Left hindlimb (tissue), 1 donor: ENCODE measurements at regions not wholly inside any gene's neighbourhood (a gene's known extent, or its start where the extent isn't known, plus 50 kb on each side); places are given as distances from the start of the nearest gene placed in this dataset.
"Not testable (repeated sequence)": the region's sequence is repeated elsewhere in the genome, so short reads cannot be mapped to it uniquely, and the experiment has no call there.

Experiments
- DNase-seq: peaks from one replicate; pipeline ENCODE4 v3.0.0-alpha.2; 2018

- no peak for DNase-seq
These were observed 55.7 kb upstream of the FAT3 start for GRCh38 chr11:92168936-92169335.

GRCh38 chr11:92167571-92167970 lies 57.0 kb upstream of the FAT3 start:
- no peak for DNase-seq

- no peak for DNase-seq
These were observed 58.3 kb upstream of the FAT3 start for GRCh38 chr11:92166335-92166734.

GRCh38 chr11:92163879-92164278 lies 60.7 kb upstream of the FAT3 start:
- DNase-seq = no peak

GRCh38 chr11:92162776-92163175 lies 61.8 kb upstream of the FAT3 start:
- DNase-seq = no peak

GRCh38 chr11:92159931-92160330 lies 64.7 kb upstream of the FAT3 start:
- no peak for DNase-seq

GRCh38 chr11:92157390-92157789 lies 67.2 kb upstream of the FAT3 start:
- not testable (repeated sequence) for DNase-seq

GRCh38 chr11:92154611-92155010 lies 70.0 kb upstream of the FAT3 start:
- DNase-seq = no peak

GRCh38 chr11:92154110-92154509 lies 70.5 kb upstream of the FAT3 start:
- DNase-seq = no peak

GRCh38 chr11:92153542-92153941 lies 71.1 kb upstream of the FAT3 start:
- DNase-seq = no peak

- no peak for DNase-seq
These were observed 72.4 kb upstream of the FAT3 start for GRCh38 chr11:92152245-92152644.

GRCh38 chr11:92149996-92150395 lies 74.6 kb upstream of the FAT3 start:
- DNase-seq = no peak

GRCh38 chr11:92141725-92142124 lies 82.9 kb upstream of the FAT3 start:
- no peak for DNase-seq

- DNase-seq = no peak
These were observed 83.5 kb upstream of the FAT3 start for GRCh38 chr11:92141159-92141558.

- DNase-seq = no peak
These were observed 84.6 kb upstream of the FAT3 start for GRCh38 chr11:92140021-92140420.

GRCh38 chr11:92138296-92138695 lies 86.3 kb upstream of the FAT3 start:
- no peak for DNase-seq

- DNase-seq = no peak
These were observed 86.9 kb upstream of the FAT3 start for GRCh38 chr11:92137747-92138146.

GRCh38 chr11:92136797-92137196 lies 87.8 kb upstream of the FAT3 start:
- no peak for DNase-seq

- no peak for DNase-seq
These were observed 93.2 kb upstream of the FAT3 start for GRCh38 chr11:92131289-92131865.

GRCh38 chr11:92130421-92130831 lies 94.2 kb upstream of the FAT3 start:
- DNase-seq = no peak

GRCh38 chr11:92129811-92130210 lies 94.8 kb upstream of the FAT3 start:
- no peak for DNase-seq

- DNase-seq = no peak
These were observed 96.6 kb upstream of the FAT3 start for GRCh38 chr11:92128026-92128425.

GRCh38 chr11:92125321-92125720 lies 99.3 kb upstream of the FAT3 start:
- DNase-seq = no peak

GRCh38 chr11:92123540-92123939 lies 101.1 kb upstream of the FAT3 start:
- no peak for DNase-seq

- DNase-seq = no peak
These were observed 102.1 kb upstream of the FAT3 start for GRCh38 chr11:92122561-92122960.

GRCh38 chr11:92111287-92111686 lies 113.3 kb upstream of the FAT3 start:
- DNase-seq = no peak
